ENCODE measurements at regions not wholly inside any gene's neighbourhood (a gene's known extent, or its start where the extent isn't known, plus 50 kb on each side); places are given as distances from the start of the nearest gene placed in this dataset.

DNA sequence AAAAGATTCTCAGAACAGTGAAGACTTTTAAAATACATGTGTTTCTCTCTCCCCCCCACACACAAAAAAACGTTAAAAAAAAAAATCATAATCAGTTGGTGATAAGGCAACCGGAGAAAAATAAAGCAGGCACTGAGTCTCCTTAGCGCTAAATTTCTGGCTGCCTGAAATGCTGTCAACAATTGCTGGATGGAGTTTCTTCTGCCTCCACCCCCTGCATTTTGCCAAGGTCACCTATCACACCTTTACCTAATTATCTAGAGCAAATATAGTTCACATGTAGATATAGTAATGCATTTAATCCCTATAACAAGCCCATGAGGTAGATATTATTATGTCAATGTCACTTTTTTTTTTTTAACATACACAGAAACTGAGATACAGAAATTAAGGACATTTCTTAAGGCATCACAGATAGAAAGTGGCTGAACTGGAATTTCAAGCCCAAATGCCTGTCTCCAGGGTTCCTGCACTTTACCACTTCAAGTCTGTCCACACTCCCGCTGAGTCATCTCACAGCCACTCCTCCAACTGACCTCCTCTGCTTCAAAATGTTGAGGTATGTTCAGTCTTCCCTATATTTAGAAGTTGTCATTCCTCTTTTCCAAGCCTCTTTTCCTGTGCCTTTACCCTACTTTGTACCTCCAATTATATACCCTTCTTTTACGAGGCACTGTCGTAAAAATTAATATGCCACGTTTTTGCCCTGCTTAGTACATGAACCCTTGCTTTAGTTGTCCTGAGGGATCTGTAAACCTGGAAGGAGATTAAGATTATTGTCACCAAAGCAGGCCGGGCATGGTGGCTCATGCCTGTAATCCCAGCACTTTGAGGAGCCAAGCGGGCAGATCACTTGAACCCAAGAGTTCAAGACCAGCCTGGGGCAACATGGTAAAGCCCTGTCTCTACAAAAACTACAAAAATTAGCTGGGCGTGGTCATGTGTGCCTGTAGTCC, 72.8 kb upstream of the MPP7 start:
- Histone ChIP-seq H3K4me3 (ENCODE audit: low read depth, low read length) (no peak overlapping the region), H3K9me3 (peaks cover 5% of the 10 kb centered on the region; the same call in 1 of the 2 replicates), H3K4me1 (peaks cover 42% of the 10 kb centered on the region), H3K27me3 (replicated peaks; ENCODE audit: control insufficient read depth, insufficient read depth, low read length) (no peaks in the 10 kb centered on the region), H3K36me3 (ENCODE audit: control insufficient read depth, insufficient read depth, low read length) (no peaks in the 10 kb centered on the region)
- H3K27ac Mint-ChIP-seq (ENCODE audit: unreplicated experiment), result peak overlapping the region; percentile 80
- peak overlapping the region; percentile 58 for H3K4me3 Mint-ChIP-seq (ENCODE audit: unreplicated experiment)
- H3K36me3 Mint-ChIP-seq (ENCODE audit: insufficient read depth, unreplicated experiment), result peaks cover 16% of the 10 kb centered on the region
- peaks cover 10% of the 10 kb centered on the region for H3K9me3 Mint-ChIP-seq (ENCODE audit: unreplicated experiment)
- TF ChIP-seq, protein P1, sequence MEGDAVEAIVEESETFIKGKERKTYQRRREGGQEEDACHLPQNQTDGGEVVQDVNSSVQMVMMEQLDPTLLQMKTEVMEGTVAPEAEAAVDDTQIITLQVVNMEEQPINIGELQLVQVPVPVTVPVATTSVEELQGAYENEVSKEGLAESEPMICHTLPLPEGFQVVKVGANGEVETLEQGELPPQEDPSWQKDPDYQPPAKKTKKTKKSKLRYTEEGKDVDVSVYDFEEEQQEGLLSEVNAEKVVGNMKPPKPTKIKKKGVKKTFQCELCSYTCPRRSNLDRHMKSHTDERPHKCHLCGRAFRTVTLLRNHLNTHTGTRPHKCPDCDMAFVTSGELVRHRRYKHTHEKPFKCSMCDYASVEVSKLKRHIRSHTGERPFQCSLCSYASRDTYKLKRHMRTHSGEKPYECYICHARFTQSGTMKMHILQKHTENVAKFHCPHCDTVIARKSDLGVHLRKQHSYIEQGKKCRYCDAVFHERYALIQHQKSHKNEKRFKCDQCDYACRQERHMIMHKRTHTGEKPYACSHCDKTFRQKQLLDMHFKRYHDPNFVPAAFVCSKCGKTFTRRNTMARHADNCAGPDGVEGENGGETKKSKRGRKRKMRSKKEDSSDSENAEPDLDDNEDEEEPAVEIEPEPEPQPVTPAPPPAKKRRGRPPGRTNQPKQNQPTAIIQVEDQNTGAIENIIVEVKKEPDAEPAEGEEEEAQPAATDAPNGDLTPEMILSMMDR (IDR thresholded peaks at IDR 0.05; ENCODE audit: insufficient read depth in 1 of 2, low read depth in 1 of 2, low read length in 1 of 2, severe bottlenecking in 1 of 2, unreplicated experiment in 1 of 2), result no peak
- peaks cover 69% of the 10 kb centered on the region for H3K4me1 Mint-ChIP-seq (ENCODE audit: low read depth, unreplicated experiment)
- BruUV-seq (replicated peaks), result TSS peak; percentile 90
- intact Hi-C loops (cut with micrococcal nuclease; ENCODE audit: unreplicated experiment), result loop anchor here (1.0 kb wide), 5 partner anchors 9 to 91 kb away; no protein-coding TSS in a partner anchor
- ChIA-PET CTCF (interaction anchor here (0.6 kb wide), 1 partner anchor 73 kb away, joined by 3 read pairs; the partner anchor contains the start of gene MPP7), POLR2A (interaction anchor here (1.3 kb wide), 1 partner anchor 73 kb away, joined by 4 read pairs; the partner anchor contains the start of gene MPP7)
- peak; percentile 91 to 94 for DNase-seq
- H3K27me3 Mint-ChIP-seq (ENCODE audit: insufficient read depth, unreplicated experiment), result no peaks in the 10 kb centered on the region

DNA sequence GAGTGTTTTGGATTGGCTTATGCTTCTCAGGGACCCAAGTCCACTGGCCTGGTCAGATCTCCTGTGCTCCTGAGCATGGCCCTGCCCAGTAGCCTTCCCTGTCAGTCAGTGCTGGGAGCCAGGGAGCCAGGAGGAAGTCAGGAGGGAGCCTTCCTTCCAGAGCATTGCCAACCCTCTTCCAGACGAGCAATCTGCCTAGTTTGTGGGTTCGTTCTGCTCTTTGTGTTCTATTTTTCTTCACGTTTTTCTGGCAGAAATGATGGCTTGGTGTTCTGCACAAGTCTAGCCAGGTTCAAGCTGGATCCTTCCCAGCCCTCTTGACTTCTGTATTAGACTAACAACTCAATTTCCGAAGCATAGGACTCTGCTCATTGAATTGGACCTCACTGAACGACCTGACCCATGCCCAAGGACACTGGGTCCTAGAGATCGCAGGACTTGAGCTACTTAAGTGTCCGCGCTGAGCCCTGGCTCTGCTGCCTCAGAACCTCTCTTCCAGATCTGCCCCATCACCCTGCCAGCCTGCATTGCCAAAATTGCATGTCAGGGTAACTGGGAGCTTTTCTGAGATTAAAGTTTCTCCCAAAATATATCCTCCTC, 76.2 kb upstream of the MPP7 start:
- Mint-ChIP-seq H3K4me1 (ENCODE audit: low read depth, unreplicated experiment) (peaks cover 45% of the 10 kb centered on the region), H3K27me3 (ENCODE audit: insufficient read depth, unreplicated experiment) (no peaks in the 10 kb centered on the region), H3K36me3 (ENCODE audit: insufficient read depth, unreplicated experiment) (peaks cover 16% of the 10 kb centered on the region), H3K4me3 (ENCODE audit: unreplicated experiment) (no peak overlapping the region), H3K9me3 (ENCODE audit: unreplicated experiment) (no peaks in the 10 kb centered on the region), H3K27ac (ENCODE audit: unreplicated experiment) (peak overlapping the region; percentile 27)
- no peak overlapping the region for H3K4me3 ChIP-seq (ENCODE audit: low read depth, low read length)
- peaks cover 43% of the 10 kb centered on the region for H3K4me1 ChIP-seq
- ChIA-PET CTCF (interaction anchor here (0.7 to 5.8 kb wide), 5 partner anchors 13 to 128 kb away, joined by 3 to 174 read pairs (median 9); partner anchors contain the start of gene MPP7), POLR2A (interaction anchor here (3.4 kb wide), 1 partner anchor 76 kb away, joined by 48 read pairs; the partner anchor contains the start of gene MPP7)
- no peaks in the 10 kb centered on the region for H3K36me3 ChIP-seq (ENCODE audit: control insufficient read depth, insufficient read depth, low read length)
- intact Hi-C loops (cut with micrococcal nuclease; ENCODE audit: unreplicated experiment), result no loop called here
- DNase-seq, result no peak
- TF ChIP-seq, protein P1 (IDR thresholded peaks at IDR 0.05; ENCODE audit: insufficient read depth in 1 of 2, low read depth in 1 of 2, low read length in 1 of 2, severe bottlenecking in 1 of 2, unreplicated experiment in 1 of 2), result no peak
- BruUV-seq (replicated peaks), result no TSS peak
- H3K9me3 ChIP-seq, result no peaks in the 10 kb centered on the region
- no peaks in the 10 kb centered on the region for H3K27me3 ChIP-seq (replicated peaks; ENCODE audit: control insufficient read depth, insufficient read depth, low read length)

DNA sequence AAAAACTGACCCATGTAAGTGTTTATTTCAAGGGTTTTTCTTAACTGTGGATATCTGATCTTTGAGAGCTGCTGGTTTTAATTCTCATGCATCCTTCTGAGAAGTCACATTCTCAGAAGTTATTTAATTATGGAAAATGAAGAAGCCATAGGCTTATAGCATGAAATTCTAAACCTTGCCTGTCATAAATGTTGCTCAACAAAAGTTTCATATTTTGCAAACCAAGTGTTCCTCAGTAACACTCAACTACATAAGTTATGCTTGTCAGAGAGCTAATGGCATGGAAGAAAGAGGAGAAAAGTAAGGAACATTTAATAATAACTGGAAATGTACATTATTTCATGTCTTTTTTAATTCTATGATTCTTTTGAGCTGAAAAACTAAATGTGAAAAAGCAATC, 78.6 kb upstream of the MPP7 start:
- no peaks in the 10 kb centered on the region for H3K36me3 ChIP-seq (ENCODE audit: control insufficient read depth, insufficient read depth, low read length)
- POLR2A ChIA-PET, result interaction anchor here (3.4 kb wide), 1 partner anchor 79 kb away, joined by 48 read pairs; the partner anchor contains the start of gene MPP7
- H3K4me3 ChIP-seq (ENCODE audit: low read depth, low read length), result no peak overlapping the region
- no peak overlapping the region for H3K27ac Mint-ChIP-seq (ENCODE audit: unreplicated experiment)
- H3K4me3 Mint-ChIP-seq (ENCODE audit: unreplicated experiment), result no peak overlapping the region
- H3K36me3 Mint-ChIP-seq (ENCODE audit: insufficient read depth, unreplicated experiment), result peaks cover 5% of the 10 kb centered on the region
- DNase-seq, result no peak
- no peaks in the 10 kb centered on the region for H3K9me3 ChIP-seq
- CTCF ChIA-PET, result interaction anchor here (0.7 to 5.8 kb wide), 8 partner anchors 15 to 140 kb away, joined by 3 to 174 read pairs (median 3); partner anchors contain the start of gene MPP7
- intact Hi-C loops (cut with micrococcal nuclease; ENCODE audit: unreplicated experiment), result loop anchor here (1.0 to 5.0 kb wide), 5 partner anchors 15 to 639 kb away; partner anchors contain the start of gene MPP7
- peaks cover 10% of the 10 kb centered on the region for H3K9me3 Mint-ChIP-seq (ENCODE audit: unreplicated experiment)
- no peaks in the 10 kb centered on the region for H3K27me3 Mint-ChIP-seq (ENCODE audit: insufficient read depth, unreplicated experiment)
- peaks cover 44% of the 10 kb centered on the region for H3K4me1 Mint-ChIP-seq (ENCODE audit: low read depth, unreplicated experiment)
- TF ChIP-seq, protein P1 (IDR thresholded peaks at IDR 0.05; ENCODE audit: insufficient read depth in 1 of 2, low read depth in 1 of 2, low read length in 1 of 2, severe bottlenecking in 1 of 2, unreplicated experiment in 1 of 2), result no peak
- H3K4me1 ChIP-seq, result peaks cover 35% of the 10 kb centered on the region
- no TSS peak for BruUV-seq (replicated peaks)
- H3K27me3 ChIP-seq (replicated peaks; ENCODE audit: control insufficient read depth, insufficient read depth, low read length), result no peaks in the 10 kb centered on the region

All from Caco-2 (cell line).